ENCODE measurements at regions not wholly inside any gene's neighbourhood (a gene's known extent, or its start where the extent isn't known, plus 50 kb on each side); places are given as distances from the start of the nearest gene placed in this dataset.

GRCh38 chr2:53569957-53570727 lies 197.5 kb upstream of the CHAC2 start:
- TF ChIP-seq CTCF (IDR thresholded peaks at IDR 0.05), result peak in 1 of 4 donors; percentile 5
- no peak for TF ChIP-seq POLR2A (IDR thresholded peaks at IDR 0.05)

Data from right lobe of liver (tissue), 4 donors.